ENCODE measurements at regions not wholly inside any gene's neighbourhood (a gene's known extent, or its start where the extent isn't known, plus 50 kb on each side); places are given as distances from the start of the nearest gene placed in this dataset.

GRCh38 chr2:599601-600000 lies 77.6 kb downstream of the TMEM18 start (continued):
- TF ChIP-seq, protein P1, sequence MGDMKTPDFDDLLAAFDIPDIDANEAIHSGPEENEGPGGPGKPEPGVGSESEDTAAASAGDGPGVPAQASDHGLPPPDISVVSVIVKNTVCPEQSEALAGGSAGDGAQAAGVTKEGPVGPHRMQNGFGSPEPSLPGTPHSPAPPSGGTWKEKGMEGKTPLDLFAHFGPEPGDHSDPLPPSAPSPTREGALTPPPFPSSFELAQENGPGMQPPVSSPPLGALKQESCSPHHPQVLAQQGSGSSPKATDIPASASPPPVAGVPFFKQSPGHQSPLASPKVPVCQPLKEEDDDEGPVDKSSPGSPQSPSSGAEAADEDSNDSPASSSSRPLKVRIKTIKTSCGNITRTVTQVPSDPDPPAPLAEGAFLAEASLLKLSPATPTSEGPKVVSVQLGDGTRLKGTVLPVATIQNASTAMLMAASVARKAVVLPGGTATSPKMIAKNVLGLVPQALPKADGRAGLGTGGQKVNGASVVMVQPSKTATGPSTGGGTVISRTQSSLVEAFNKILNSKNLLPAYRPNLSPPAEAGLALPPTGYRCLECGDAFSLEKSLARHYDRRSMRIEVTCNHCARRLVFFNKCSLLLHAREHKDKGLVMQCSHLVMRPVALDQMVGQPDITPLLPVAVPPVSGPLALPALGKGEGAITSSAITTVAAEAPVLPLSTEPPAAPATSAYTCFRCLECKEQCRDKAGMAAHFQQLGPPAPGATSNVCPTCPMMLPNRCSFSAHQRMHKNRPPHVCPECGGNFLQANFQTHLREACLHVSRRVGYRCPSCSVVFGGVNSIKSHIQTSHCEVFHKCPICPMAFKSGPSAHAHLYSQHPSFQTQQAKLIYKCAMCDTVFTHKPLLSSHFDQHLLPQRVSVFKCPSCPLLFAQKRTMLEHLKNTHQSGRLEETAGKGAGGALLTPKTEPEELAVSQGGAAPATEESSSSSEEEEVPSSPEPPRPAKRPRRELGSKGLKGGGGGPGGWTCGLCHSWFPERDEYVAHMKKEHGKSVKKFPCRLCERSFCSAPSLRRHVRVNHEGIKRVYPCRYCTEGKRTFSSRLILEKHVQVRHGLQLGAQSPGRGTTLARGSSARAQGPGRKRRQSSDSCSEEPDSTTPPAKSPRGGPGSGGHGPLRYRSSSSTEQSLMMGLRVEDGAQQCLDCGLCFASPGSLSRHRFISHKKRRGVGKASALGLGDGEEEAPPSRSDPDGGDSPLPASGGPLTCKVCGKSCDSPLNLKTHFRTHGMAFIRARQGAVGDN (IDR thresholded peaks at IDR 0.05), result no peak

DNA sequence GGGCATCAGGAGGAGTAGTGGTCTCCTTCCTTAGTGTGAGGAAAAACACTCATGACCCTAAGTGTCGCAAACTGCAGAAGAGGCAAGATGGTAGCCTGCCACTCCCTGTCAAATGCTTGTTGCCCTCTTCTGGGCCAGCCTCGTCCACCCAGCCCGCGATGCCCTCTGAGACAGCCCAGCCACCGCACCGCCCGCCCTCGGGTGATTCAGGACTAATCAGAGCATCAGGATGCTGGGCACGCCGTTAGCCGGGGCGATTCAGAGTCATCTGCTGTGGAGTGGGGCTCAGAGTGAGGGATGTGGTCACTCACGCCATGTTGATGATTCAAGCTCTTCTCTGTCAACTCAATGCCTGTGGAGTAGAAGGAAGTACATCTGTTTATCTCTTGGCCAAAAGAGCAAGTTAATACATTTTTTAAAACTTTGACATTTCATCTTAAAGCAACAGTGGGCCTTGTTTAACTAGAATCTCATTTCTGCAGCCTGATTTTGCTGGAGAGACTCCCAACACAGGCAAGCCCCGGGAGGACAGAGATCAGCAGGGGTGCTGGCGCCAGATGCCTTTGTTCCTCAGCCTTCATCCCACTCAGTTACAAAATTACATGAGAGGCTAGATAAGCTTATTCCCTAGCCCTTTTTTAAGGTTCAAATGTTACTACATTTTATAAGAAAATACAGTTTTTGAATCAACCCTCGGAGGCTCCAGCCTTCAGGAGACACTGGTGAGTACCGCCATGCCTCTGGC lies 79.0 kb downstream of the TMEM18 start:
- RAD21 ChIA-PET (ENCODE audit: unreplicated experiment), result no interaction called here
- no peak for TF ChIP-seq TAF1 (IDR thresholded peaks at IDR 0.05; ENCODE audit: borderline replicate concordance, low read depth, low read length)
- TF ChIP-seq NKRF (conservative IDR thresholded peaks at IDR 0.05), result no peak
- TF ChIP-seq BCL11A (IDR thresholded peaks at IDR 0.05; ENCODE audit: low read depth, low read length), result no peak
- no peak for TF ChIP-seq SUPT20H (IDR thresholded peaks at IDR 0.05; ENCODE audit: borderline replicate concordance, control insufficient read depth, low read depth, low read length)
- TF ChIP-seq, protein P2, sequence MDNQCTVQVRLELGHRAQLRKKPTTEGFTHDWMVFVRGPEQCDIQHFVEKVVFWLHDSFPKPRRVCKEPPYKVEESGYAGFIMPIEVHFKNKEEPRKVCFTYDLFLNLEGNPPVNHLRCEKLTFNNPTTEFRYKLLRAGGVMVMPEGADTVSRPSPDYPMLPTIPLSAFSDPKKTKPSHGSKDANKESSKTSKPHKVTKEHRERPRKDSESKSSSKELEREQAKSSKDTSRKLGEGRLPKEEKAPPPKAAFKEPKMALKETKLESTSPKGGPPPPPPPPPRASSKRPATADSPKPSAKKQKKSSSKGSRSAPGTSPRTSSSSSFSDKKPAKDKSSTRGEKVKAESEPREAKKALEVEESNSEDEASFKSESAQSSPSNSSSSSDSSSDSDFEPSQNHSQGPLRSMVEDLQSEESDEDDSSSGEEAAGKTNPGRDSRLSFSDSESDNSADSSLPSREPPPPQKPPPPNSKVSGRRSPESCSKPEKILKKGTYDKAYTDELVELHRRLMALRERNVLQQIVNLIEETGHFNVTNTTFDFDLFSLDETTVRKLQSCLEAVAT (IDR thresholded peaks at IDR 0.05), result no peak
- TF ChIP-seq REST (IDR thresholded peaks at IDR 0.05; ENCODE audit: low read depth, low read length), result no peak
- FAIRE-seq (no peak), ATAC-seq (no peak), DNase-seq (ENCODE audit: low read depth, low spot score) (no peak)
- Histone ChIP-seq H3K79me2 (ENCODE audit: control insufficient read depth, insufficient read depth, low read length) (no peaks in the 10 kb centered on the region), H2AFZ (ENCODE audit: control insufficient read depth, low read depth, low read length) (no peak overlapping the region), H3K27ac (ENCODE audit: control insufficient read depth, insufficient read depth) (no peak overlapping the region), H4K20me1 (ENCODE audit: control insufficient read depth, insufficient read depth) (no peaks in the 10 kb centered on the region), H3K4me1 (ENCODE audit: control insufficient read depth, insufficient read depth, low read length) (no peaks in the 10 kb centered on the region), H3K4me3 (no peak overlapping the region), H3K9me3 (replicated peaks; ENCODE audit: control insufficient read depth, insufficient read depth, low read length) (no peaks in the 10 kb centered on the region), H3K4me2 (ENCODE audit: control insufficient read depth, insufficient read depth) (no peak overlapping the region), H3K27me3 (replicated peaks in 1 of 2; ENCODE audit: control insufficient read depth in 2 of 2, insufficient read depth in 2 of 2, low read length in 1 of 2) (no peaks in the 10 kb centered on the region), H3K36me3 (ENCODE audit: control insufficient read depth in 2 of 2, insufficient read depth in 2 of 2, low read length in 1 of 2) (no peaks in the 10 kb centered on the region), H3K9ac (ENCODE audit: control insufficient read depth, insufficient read depth, low read length) (no peak overlapping the region)
- intact Hi-C loops (cut with micrococcal nuclease; ENCODE audit: unreplicated experiment), result no loop called here
- 57% methylated on average over 17 of the region's 17 CpGs for WGBS (ENCODE audit: insufficient coverage, insufficient replicate concordance, low lambda C conversion rate, missing lambda C conversion rate)
- CTCF ChIA-PET, result no interaction called here
- in situ Hi-C loops (cut with MboI), result no loop called here
- no TSS peak for BruUV-seq (replicated peaks)
- SMC1A ChIA-PET (ENCODE audit: uncharacterized antibody, unreplicated experiment), result no interaction called here
- POLR2A ChIA-PET, result no interaction called here

Data from GM12878 (cell line).